Liver (tissue), 8 donors: ENCODE measurements at regions not wholly inside any gene's neighbourhood (a gene's known extent, or its start where the extent isn't known, plus 50 kb on each side); places are given as distances from the start of the nearest gene placed in this dataset.

Experiments used
- DNase-seq: peaks from one replicate; pipeline ENCODE4 v3.0.0-alpha.2; 2017; ENCODE audit warnings: low spot score
- H3K27ac ChIP-seq, 2 donors: one replicate each; pipeline ENCODE4 v1.7.0; 2013; ENCODE audit warnings: inconsistent platforms in 2 of 2, low read length in 2 of 2, control low read depth in 1 of 2, low read depth in 1 of 2, mild to moderate bottlenecking in 1 of 2
- H3K27me3 ChIP-seq, 4 donors: one replicate each; pipeline versions ENCODE4 v1.6.1 to v1.7.0; 2013; ENCODE audit warnings: low read length in 3 of 4, inconsistent platforms in 1 of 4, mild to moderate bottlenecking in 1 of 4, moderate library complexity in 1 of 4; ENCODE audit not compliant: control insufficient read depth in 4 of 4, insufficient read depth in 4 of 4
- H3K36me3 ChIP-seq, 4 donors: one replicate each; pipeline versions ENCODE4 v1.6.1 to v1.7.0; 2013; ENCODE audit warnings: low read length in 3 of 4, mild to moderate bottlenecking in 3 of 4, low read depth in 1 of 4, moderate library complexity in 1 of 4; ENCODE audit not compliant: control insufficient read depth in 4 of 4, insufficient read depth in 3 of 4
- H3K4me1 ChIP-seq, 4 donors: one replicate each; pipeline versions ENCODE4 v1.6.1 to v1.7.0; 2013; ENCODE audit warnings: low read length in 3 of 4, mild to moderate bottlenecking in 3 of 4, moderate library complexity in 1 of 4; ENCODE audit not compliant: control insufficient read depth in 4 of 4, insufficient read depth in 4 of 4
- H3K4me3 ChIP-seq, 3 donors: one replicate each; pipeline versions ENCODE4 v1.6.1 to v1.7.0; 2013; ENCODE audit warnings: low read length in 3 of 3, control low read depth in 1 of 3, low read depth in 1 of 3, mild to moderate bottlenecking in 1 of 3
- H3K9ac ChIP-seq, 2 donors: one replicate each; pipeline ENCODE4 v1.7.0; 2013; ENCODE audit warnings: low read length in 2 of 2, mild to moderate bottlenecking in 2 of 2, moderate library complexity in 2 of 2, control low read depth in 1 of 2, low read depth in 1 of 2
- H3K9me3 ChIP-seq, 4 donors: one replicate each; pipeline versions ENCODE4 v1.6.1 to v1.7.0; 2013; ENCODE audit warnings: low read length in 3 of 4; ENCODE audit not compliant: control insufficient read depth in 4 of 4
- ATF3 ChIP-seq: IDR thresholded peaks from 2 replicates; pipeline ENCODE4 v1.6.1; 2016; ENCODE audit warnings: antibody characterized with exemption
- CTCF ChIP-seq: fragments of 150-350 bp; IDR thresholded peaks from 2 replicates; pipeline ENCODE4 v1.5.1; 2017; ENCODE audit warnings: improper control_type of control experiment, low read depth, low read length; ENCODE audit not compliant: missing input control
- EGR1 ChIP-seq, 2 donors: IDR thresholded peaks; 2 replicates each; pipeline ENCODE4 v1.6.1; 2016 to 2018; ENCODE audit warnings: antibody characterized with exemption in 2 of 2, low read depth in 2 of 2
- FOXA1 ChIP-seq: IDR thresholded peaks from 2 replicates; pipeline ENCODE4 v1.6.1; 2016; ENCODE audit warnings: antibody characterized with exemption
- FOXA2 ChIP-seq: IDR thresholded peaks from 2 replicates; pipeline ENCODE4 v1.6.1; 2016; ENCODE audit warnings: antibody characterized with exemption
- GABPA ChIP-seq, 2 donors: IDR thresholded peaks in 1 of 2; conservative IDR thresholded peaks in 1 of 2; 2 replicates each; pipeline ENCODE4 v1.6.1; 2016; ENCODE audit warnings: antibody characterized with exemption in 2 of 2, mild to moderate bottlenecking in 1 of 2, moderate library complexity in 1 of 2
- HNF4A ChIP-seq, 2 donors: conservative IDR thresholded peaks; 2 replicates each; pipeline ENCODE4 v1.6.1; 2016; ENCODE audit warnings: antibody characterized with exemption in 2 of 2, mild to moderate bottlenecking in 2 of 2
- HNF4G ChIP-seq: IDR thresholded peaks from 2 replicates; pipeline ENCODE4 v1.6.1; 2016; ENCODE audit warnings: antibody characterized with exemption
- JUND ChIP-seq, 2 donors: IDR thresholded peaks; 2 replicates each; pipeline ENCODE4 v1.6.1; 2016; ENCODE audit warnings: antibody characterized with exemption in 2 of 2
- NR2F2 ChIP-seq: IDR thresholded peaks from 2 replicates; pipeline ENCODE4 v1.6.1; 2016; ENCODE audit warnings: antibody characterized with exemption
- RAD21 ChIP-seq, 2 donors: IDR thresholded peaks; 2 replicates each; pipeline ENCODE4 v1.6.1; 2016; ENCODE audit warnings: antibody characterized with exemption in 2 of 2, mild to moderate bottlenecking in 2 of 2
- RXRA ChIP-seq, 2 donors: IDR thresholded peaks; 2 replicates each; pipeline ENCODE4 v1.6.1; 2017 to 2018; ENCODE audit warnings: antibody characterized with exemption in 2 of 2, mild to moderate bottlenecking in 1 of 2
- SP1 ChIP-seq: IDR thresholded peaks from 2 replicates; pipeline ENCODE4 v1.6.1; 2018; ENCODE audit warnings: antibody characterized with exemption, mild to moderate bottlenecking
- TAF1 ChIP-seq: conservative IDR thresholded peaks from 2 replicates; pipeline ENCODE4 v1.6.1; 2016; ENCODE audit warnings: antibody characterized with exemption, mild to moderate bottlenecking
- YY1 ChIP-seq: IDR thresholded peaks from 2 replicates; pipeline ENCODE4 v1.6.1; 2016; ENCODE audit warnings: antibody characterized with exemption, mild to moderate bottlenecking
- WGBS: extraction: QIAGEN DNeasy Blood & Tissue Kit; methylation state at CpG from one replicate; pipeline ENCODE4 v1.1.7; 2013; 5-methylcytosine and 5-hydroxymethylcytosine counted together
- TF ChIP-seq, protein P1 (sequence below): IDR thresholded peaks from 2 replicates; pipeline ENCODE4 v1.6.1; 2016; ENCODE audit warnings: antibody characterized with exemption, mild to moderate bottlenecking
- TF ChIP-seq, protein P2 (sequence below): IDR thresholded peaks from 2 replicates; pipeline ENCODE4 v1.6.1; 2016; ENCODE audit warnings: antibody characterized with exemption
- donor health status: healthy.
- donor health status: healthy.
- donor health status: healthy.
- donor health status: healthy.
- donor health status: healthy.

- Histone ChIP-seq H3K4me1 (no peaks in the 10 kb centered on the region), H3K36me3 (no peaks in the 10 kb centered on the region), H3K27me3 (no peaks in the 10 kb centered on the region), H3K4me3 (no peak overlapping the region), H3K27ac (no peak overlapping the region), H3K9me3 (no peaks in the 10 kb centered on the region), H3K9ac (no peak overlapping the region)
- 78% methylated on average over 3 of the region's 3 CpGs for WGBS
- TF ChIP-seq EGR1 (IDR thresholded peaks at IDR 0.05; ENCODE audit: low read depth in 2 of 2), result no peak
- TF ChIP-seq HNF4A (conservative IDR thresholded peaks at IDR 0.05), result no peak
- no peak for TF ChIP-seq FOXA1
- TF ChIP-seq ATF3, result no peak
- TF ChIP-seq, protein P1, sequence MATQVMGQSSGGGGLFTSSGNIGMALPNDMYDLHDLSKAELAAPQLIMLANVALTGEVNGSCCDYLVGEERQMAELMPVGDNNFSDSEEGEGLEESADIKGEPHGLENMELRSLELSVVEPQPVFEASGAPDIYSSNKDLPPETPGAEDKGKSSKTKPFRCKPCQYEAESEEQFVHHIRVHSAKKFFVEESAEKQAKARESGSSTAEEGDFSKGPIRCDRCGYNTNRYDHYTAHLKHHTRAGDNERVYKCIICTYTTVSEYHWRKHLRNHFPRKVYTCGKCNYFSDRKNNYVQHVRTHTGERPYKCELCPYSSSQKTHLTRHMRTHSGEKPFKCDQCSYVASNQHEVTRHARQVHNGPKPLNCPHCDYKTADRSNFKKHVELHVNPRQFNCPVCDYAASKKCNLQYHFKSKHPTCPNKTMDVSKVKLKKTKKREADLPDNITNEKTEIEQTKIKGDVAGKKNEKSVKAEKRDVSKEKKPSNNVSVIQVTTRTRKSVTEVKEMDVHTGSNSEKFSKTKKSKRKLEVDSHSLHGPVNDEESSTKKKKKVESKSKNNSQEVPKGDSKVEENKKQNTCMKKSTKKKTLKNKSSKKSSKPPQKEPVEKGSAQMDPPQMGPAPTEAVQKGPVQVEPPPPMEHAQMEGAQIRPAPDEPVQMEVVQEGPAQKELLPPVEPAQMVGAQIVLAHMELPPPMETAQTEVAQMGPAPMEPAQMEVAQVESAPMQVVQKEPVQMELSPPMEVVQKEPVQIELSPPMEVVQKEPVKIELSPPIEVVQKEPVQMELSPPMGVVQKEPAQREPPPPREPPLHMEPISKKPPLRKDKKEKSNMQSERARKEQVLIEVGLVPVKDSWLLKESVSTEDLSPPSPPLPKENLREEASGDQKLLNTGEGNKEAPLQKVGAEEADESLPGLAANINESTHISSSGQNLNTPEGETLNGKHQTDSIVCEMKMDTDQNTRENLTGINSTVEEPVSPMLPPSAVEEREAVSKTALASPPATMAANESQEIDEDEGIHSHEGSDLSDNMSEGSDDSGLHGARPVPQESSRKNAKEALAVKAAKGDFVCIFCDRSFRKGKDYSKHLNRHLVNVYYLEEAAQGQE, result no peak
- TF ChIP-seq RXRA (IDR thresholded peaks at IDR 0.05), result no peak
- no peak for TF ChIP-seq CTCF
- no peak for TF ChIP-seq SP1
- no peak for TF ChIP-seq GABPA (IDR thresholded peaks at IDR 0.05 in 1 of 2, conservative IDR thresholded peaks at IDR 0.05 in 1 of 2)
- no peak for TF ChIP-seq TAF1
- no peak for TF ChIP-seq FOXA2
- TF ChIP-seq HNF4G, result no peak
- TF ChIP-seq RAD21 (IDR thresholded peaks at IDR 0.05), result no peak
- TF ChIP-seq, protein P2, sequence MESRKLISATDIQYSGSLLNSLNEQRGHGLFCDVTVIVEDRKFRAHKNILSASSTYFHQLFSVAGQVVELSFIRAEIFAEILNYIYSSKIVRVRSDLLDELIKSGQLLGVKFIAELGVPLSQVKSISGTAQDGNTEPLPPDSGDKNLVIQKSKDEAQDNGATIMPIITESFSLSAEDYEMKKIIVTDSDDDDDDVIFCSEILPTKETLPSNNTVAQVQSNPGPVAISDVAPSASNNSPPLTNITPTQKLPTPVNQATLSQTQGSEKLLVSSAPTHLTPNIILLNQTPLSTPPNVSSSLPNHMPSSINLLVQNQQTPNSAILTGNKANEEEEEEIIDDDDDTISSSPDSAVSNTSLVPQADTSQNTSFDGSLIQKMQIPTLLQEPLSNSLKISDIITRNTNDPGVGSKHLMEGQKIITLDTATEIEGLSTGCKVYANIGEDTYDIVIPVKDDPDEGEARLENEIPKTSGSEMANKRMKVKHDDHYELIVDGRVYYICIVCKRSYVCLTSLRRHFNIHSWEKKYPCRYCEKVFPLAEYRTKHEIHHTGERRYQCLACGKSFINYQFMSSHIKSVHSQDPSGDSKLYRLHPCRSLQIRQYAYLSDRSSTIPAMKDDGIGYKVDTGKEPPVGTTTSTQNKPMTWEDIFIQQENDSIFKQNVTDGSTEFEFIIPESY, result no peak
- TF ChIP-seq JUND (IDR thresholded peaks at IDR 0.05), result no peak
- DNase-seq, result no peak
These were observed 523.2 kb upstream of the GOLIM4 start for GRCh38 chr3:168618827-168619470.

DNA sequence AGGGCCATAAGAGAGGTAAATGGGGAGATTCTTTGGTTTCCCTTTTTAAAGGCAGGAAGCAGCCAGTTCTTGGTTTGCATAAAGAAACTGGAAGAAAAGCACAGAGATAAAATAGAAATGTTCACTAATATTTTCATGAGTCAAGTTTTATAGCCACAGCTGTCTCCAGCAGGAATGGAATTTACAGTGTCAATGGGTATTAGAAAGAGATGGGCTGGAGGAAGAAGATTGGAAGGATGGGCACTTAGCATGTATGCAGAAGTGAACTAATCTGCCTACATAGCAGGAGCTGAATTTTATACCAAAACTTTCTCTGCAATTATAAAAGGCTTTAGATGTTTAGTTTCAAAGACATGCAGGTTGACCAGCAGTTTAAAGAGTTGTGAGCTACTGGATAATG lies 521.9 kb upstream of the GOLIM4 start:
- TF ChIP-seq FOXA2 (no peak), NR2F2 (no peak), JUND (IDR thresholded peaks at IDR 0.05) (no peak), HNF4A (conservative IDR thresholded peaks at IDR 0.05) (no peak), TAF1 (no peak), FOXA1 (no peak), RXRA (IDR thresholded peaks at IDR 0.05) (no peak), EGR1 (IDR thresholded peaks at IDR 0.05; ENCODE audit: low read depth in 2 of 2) (no peak), YY1 (no peak), ATF3 (no peak)
- TF ChIP-seq, protein P1, result no peak
- TF ChIP-seq, protein P2, result no peak
- no peaks in the 10 kb centered on the region for H3K36me3 ChIP-seq
- H3K4me3 ChIP-seq, result no peak overlapping the region
- no peak for DNase-seq
- H3K9me3 ChIP-seq, result no peaks in the 10 kb centered on the region
- H3K27me3 ChIP-seq, result no peaks in the 10 kb centered on the region
- H3K9ac ChIP-seq, result no peak overlapping the region
- H3K4me1 ChIP-seq, result no peaks in the 10 kb centered on the region
- H3K27ac ChIP-seq, result no peak overlapping the region
